HEK293 (cell line): ENCODE measurements at regions not wholly inside any gene's neighbourhood (a gene's known extent, or its start where the extent isn't known, plus 50 kb on each side); places are given as distances from the start of the nearest gene placed in this dataset.

Source experiments
- CTCF ChIP-seq: fragments of 450-650 bp; formaldehyde crosslinking; IDR thresholded peaks from 2 replicates; pipeline ENCODE4 v1.5.1; 2016; ENCODE audit warnings: missing biosample characterization, missing genetic modification characterization
- KLF17 ChIP-seq: fragments of 450-650 bp; formaldehyde crosslinking; IDR thresholded peaks from 2 replicates; pipeline ENCODE4 v1.5.1; 2016; ENCODE audit warnings: missing biosample characterization, missing genetic modification characterization
- SCRT2 ChIP-seq: fragments of 450-650 bp; formaldehyde crosslinking; IDR thresholded peaks from 2 replicates; pipeline ENCODE4 v1.5.1; 2016; ENCODE audit warnings: missing biosample characterization, missing genetic modification characterization
- SETDB1 ChIP-seq: IDR thresholded peaks from one replicate; pipeline ENCODE4 v1.6.1; 2017; ENCODE audit warnings: mild to moderate bottlenecking, low read length, moderate library complexity, mixed read lengths; ENCODE audit not compliant: insufficient read length
- SP2 ChIP-seq: fragments of 450-650 bp; formaldehyde crosslinking; IDR thresholded peaks from 2 replicates; pipeline ENCODE4 v1.5.1; 2016; ENCODE audit warnings: missing biosample characterization, missing genetic modification characterization
- SP3 ChIP-seq: fragments of 450-650 bp; formaldehyde crosslinking; IDR thresholded peaks from 2 replicates; pipeline ENCODE4 v1.5.1; 2016; ENCODE audit warnings: missing biosample characterization, missing genetic modification characterization
- YY1 ChIP-seq: fragments of 450-650 bp; formaldehyde crosslinking; IDR thresholded peaks from 2 replicates; pipeline ENCODE4 v1.5.1; 2018; ENCODE audit warnings: missing biosample characterization, missing genetic modification characterization
- ZNF114 ChIP-seq: fragments of 450-650 bp; formaldehyde crosslinking; IDR thresholded peaks from 2 replicates; pipeline ENCODE4 v1.5.0; 2017; ENCODE audit warnings: missing biosample characterization, missing genetic modification characterization
- ZNF146 ChIP-seq: fragments of 450-650 bp; formaldehyde crosslinking; IDR thresholded peaks from 2 replicates; pipeline ENCODE4 v1.5.1; 2016; ENCODE audit warnings: missing biosample characterization, missing genetic modification characterization
- ZNF223 ChIP-seq: fragments of 450-650 bp; formaldehyde crosslinking; IDR thresholded peaks from 2 replicates; pipeline ENCODE4 v1.5.1; 2016; ENCODE audit warnings: missing biosample characterization, missing genetic modification characterization
- ZNF623 ChIP-seq: fragments of 450-650 bp; formaldehyde crosslinking; IDR thresholded peaks from 2 replicates; pipeline ENCODE4 v1.5.1; 2016; ENCODE audit warnings: missing biosample characterization, missing genetic modification characterization

GRCh38 chr3:124570232-124570631 lies 160.0 kb upstream of the UMPS start:
- TF ChIP-seq ZNF114 (tag by site-specific recombination) (no peak), YY1 (no peak), SETDB1 (no peak), ZNF223 (tag by site-specific recombination) (no peak), CTCF (tag by site-specific recombination) (no peak), ZNF146 (tag by site-specific recombination) (no peak), SP2 (tag by site-specific recombination) (no peak), SP3 (no peak), ZNF623 (no peak), KLF17 (no peak), SCRT2 (no peak)
